HG02840 (cell line): ENCODE measurements at regions not wholly inside any gene's neighbourhood (a gene's known extent, or its start where the extent isn't known, plus 50 kb on each side); places are given as distances from the start of the nearest gene placed in this dataset.
A peak's percentile ranks its signal among the peaks of the same experiment; 100 is the strongest.
"Not testable (repeated sequence)": the region's sequence is repeated elsewhere in the genome, so short reads cannot be mapped to it uniquely, and the experiment has no call there.

Source experiments
- ATAC-seq: cut with Tn5 transposase; IDR thresholded peaks from one replicate; pipeline ENCODE4 v1.9.1; 2021; ENCODE audit warnings: mild to moderate bottlenecking, moderate library complexity, moderate number of reproducible peaks; ENCODE audit not compliant: unreplicated experiment, low FRiP score

- ATAC-seq, result not testable (repeated sequence)
Observed at GRCh38 chr10:90011281-90011680, 309.9 kb downstream of the KIF20B start.

GRCh38 chr10:90018819-90019218 lies 317.4 kb downstream of the KIF20B start:
- ATAC-seq, result no peak

GRCh38 chr10:90020506-90020905 lies 319.1 kb downstream of the KIF20B start:
- ATAC-seq, result no peak

- no peak for ATAC-seq
Observed at GRCh38 chr10:90023950-90024349, 322.6 kb downstream of the KIF20B start.

- no peak for ATAC-seq
Observed at GRCh38 chr10:90028312-90028711, 326.9 kb downstream of the KIF20B start.

- no peak for ATAC-seq
Observed at GRCh38 chr10:90031776-90032175, 330.4 kb downstream of the KIF20B start.

GRCh38 chr10:90032519-90032918 lies 331.1 kb downstream of the KIF20B start:
- no peak for ATAC-seq

GRCh38 chr10:90034862-90035261 lies 333.5 kb downstream of the KIF20B start:
- ATAC-seq, result not testable (repeated sequence)

GRCh38 chr10:90041585-90041984 lies 340.2 kb downstream of the KIF20B start:
- ATAC-seq, result no peak

- ATAC-seq, result no peak
Observed at GRCh38 chr10:90042075-90042474, 340.7 kb downstream of the KIF20B start.

GRCh38 chr10:90047243-90047729 lies 345.9 kb downstream of the KIF20B start:
- ATAC-seq, result peak; percentile 85

- no peak for ATAC-seq
Observed at GRCh38 chr10:90051053-90051452, 349.7 kb downstream of the KIF20B start.

- ATAC-seq, result no peak
Observed at GRCh38 chr10:90051474-90051873, 350.1 kb downstream of the KIF20B start.

- ATAC-seq, result no peak
Observed at GRCh38 chr10:90062786-90063185, 361.4 kb downstream of the KIF20B start.

- no peak for ATAC-seq
Observed at GRCh38 chr10:90064295-90064694, 362.9 kb downstream of the KIF20B start.

- ATAC-seq, result no peak
Observed at GRCh38 chr10:90066435-90066834, 365.0 kb downstream of the KIF20B start.

GRCh38 chr10:90075995-90076394 lies 374.6 kb downstream of the KIF20B start:
- no peak for ATAC-seq

GRCh38 chr10:90079819-90080218 lies 378.4 kb downstream of the KIF20B start:
- no peak for ATAC-seq

GRCh38 chr10:90086606-90087190 lies 385.3 kb downstream of the KIF20B start:
- not testable (repeated sequence) for ATAC-seq

GRCh38 chr10:90087197-90088023 lies 386.0 kb downstream of the KIF20B start:
- ATAC-seq, result peak; percentile 74

- no peak for ATAC-seq
Observed at GRCh38 chr10:90088024-90088317, 386.6 kb downstream of the KIF20B start.

- no peak for ATAC-seq
Observed at GRCh38 chr10:90089719-90090118, 388.3 kb downstream of the KIF20B start.
